Endodermal cell (in vitro differentiated cells): ENCODE measurements at regions not wholly inside any gene's neighbourhood (a gene's known extent, or its start where the extent isn't known, plus 50 kb on each side); places are given as distances from the start of the nearest gene placed in this dataset.

Source experiments
- DNase-seq: peaks from one replicate; pipeline ENCODE4 v3.0.0-alpha.2; 2017
- H3K27ac ChIP-seq: 2 replicates; pipeline ENCODE4 v1.5.1; 2013; ENCODE audit warnings: mild to moderate bottlenecking, low read depth, low read length, moderate library complexity
- H3K27me3 ChIP-seq: 2 replicates; pipeline ENCODE4 v1.6.1; 2013; ENCODE audit warnings: mild to moderate bottlenecking, low read length, moderate library complexity; ENCODE audit not compliant: insufficient read depth, control insufficient read depth, poor library complexity, severe bottlenecking
- H3K36me3 ChIP-seq: 2 replicates; pipeline ENCODE4 v1.7.0; 2013; ENCODE audit warnings: mild to moderate bottlenecking, low read length, moderate library complexity; ENCODE audit not compliant: control insufficient read depth, insufficient read depth
- H3K4me1 ChIP-seq: one replicate; pipeline ENCODE4 v1.7.0; 2013; ENCODE audit warnings: low read length; ENCODE audit not compliant: control insufficient read depth, insufficient read depth
- H3K4me3 ChIP-seq: 2 replicates; pipeline ENCODE4 v1.5.1; 2013; ENCODE audit warnings: mild to moderate bottlenecking, low read length, moderate library complexity
- H3K9ac ChIP-seq: 2 replicates; pipeline ENCODE4 v1.6.1; 2013; ENCODE audit warnings: mild to moderate bottlenecking, low read length, moderate library complexity; ENCODE audit not compliant: poor library complexity, severe bottlenecking; ENCODE audit errors: extremely low read depth
- H3K9me3 ChIP-seq: 2 replicates; pipeline ENCODE4 v1.6.1; 2013; ENCODE audit warnings: mild to moderate bottlenecking, low read length, moderate library complexity; ENCODE audit not compliant: control insufficient read depth
- H3K27ac Mint-ChIP-seq: 2 replicates; pipeline ENCODE4 v1.8.0; 2020; ENCODE audit warnings: mixed read lengths
- H3K27me3 Mint-ChIP-seq: 2 replicates; pipeline ENCODE4 v1.8.0; 2021; ENCODE audit warnings: mild to moderate bottlenecking, mixed read lengths; ENCODE audit not compliant: insufficient read depth
- H3K36me3 Mint-ChIP-seq: 2 replicates; pipeline ENCODE4 v1.8.0; 2020; ENCODE audit warnings: low read depth, mixed read lengths
- H3K4me1 Mint-ChIP-seq: 2 replicates; pipeline ENCODE4 v1.8.0; 2020; ENCODE audit warnings: mixed read lengths
- H3K4me3 Mint-ChIP-seq: 2 replicates; pipeline ENCODE4 v1.8.0; 2020; ENCODE audit warnings: mild to moderate bottlenecking, moderate library complexity, mixed read lengths
- H3K9me3 Mint-ChIP-seq: 2 replicates; pipeline ENCODE4 v1.8.0; 2020; ENCODE audit warnings: mild to moderate bottlenecking, mixed read lengths
- WGBS, 2 experiments: methylation state at CpG; one replicate each; pipeline versions ENCODE4 v1.1.5 to v1.1.7; 2013; ENCODE audit warnings: missing lambda C conversion rate in 2 of 2, mixed read lengths in 1 of 2; ENCODE audit not compliant: insufficient coverage in 1 of 2, insufficient read length in 1 of 2; 5-methylcytosine and 5-hydroxymethylcytosine counted together
- TF ChIP-seq, protein P1 (sequence below): fragments of 200-600 bp; sonication (generic); conservative IDR thresholded peaks from 2 replicates; pipeline ENCODE4 v1.5.0; 2021; ENCODE audit warnings: antibody characterized with exemption, mild to moderate bottlenecking

GRCh38 chr15:96418146-96418545 lies 87.6 kb downstream of the NR2F2 start:
- peaks cover 97% of the 10 kb centered on the region for H3K27me3 Mint-ChIP-seq
- TF ChIP-seq, protein P1, sequence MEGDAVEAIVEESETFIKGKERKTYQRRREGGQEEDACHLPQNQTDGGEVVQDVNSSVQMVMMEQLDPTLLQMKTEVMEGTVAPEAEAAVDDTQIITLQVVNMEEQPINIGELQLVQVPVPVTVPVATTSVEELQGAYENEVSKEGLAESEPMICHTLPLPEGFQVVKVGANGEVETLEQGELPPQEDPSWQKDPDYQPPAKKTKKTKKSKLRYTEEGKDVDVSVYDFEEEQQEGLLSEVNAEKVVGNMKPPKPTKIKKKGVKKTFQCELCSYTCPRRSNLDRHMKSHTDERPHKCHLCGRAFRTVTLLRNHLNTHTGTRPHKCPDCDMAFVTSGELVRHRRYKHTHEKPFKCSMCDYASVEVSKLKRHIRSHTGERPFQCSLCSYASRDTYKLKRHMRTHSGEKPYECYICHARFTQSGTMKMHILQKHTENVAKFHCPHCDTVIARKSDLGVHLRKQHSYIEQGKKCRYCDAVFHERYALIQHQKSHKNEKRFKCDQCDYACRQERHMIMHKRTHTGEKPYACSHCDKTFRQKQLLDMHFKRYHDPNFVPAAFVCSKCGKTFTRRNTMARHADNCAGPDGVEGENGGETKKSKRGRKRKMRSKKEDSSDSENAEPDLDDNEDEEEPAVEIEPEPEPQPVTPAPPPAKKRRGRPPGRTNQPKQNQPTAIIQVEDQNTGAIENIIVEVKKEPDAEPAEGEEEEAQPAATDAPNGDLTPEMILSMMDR = no peak
- 0 to 6% methylated on average over 1 to 2 of the region's 2 CpGs for WGBS, 2 experiments

GRCh38 chr15:96421178-96421601 lies 90.7 kb downstream of the NR2F2 start:
- no peak overlapping the region for H3K27ac Mint-ChIP-seq
- Histone ChIP-seq H3K4me1 (peaks cover 7% of the 10 kb centered on the region), H3K27ac (no peak overlapping the region), H3K9ac (no peak overlapping the region), H3K27me3 (peaks cover 77% of the 10 kb centered on the region), H3K36me3 (no peaks in the 10 kb centered on the region), H3K4me3 (no peak overlapping the region), H3K9me3 (no peaks in the 10 kb centered on the region)
- no peak for DNase-seq
- TF ChIP-seq, protein P1 = no peak
- WGBS, 2 experiments = 43 to 59% methylated on average over 2 to 8 of the region's 8 CpGs
- H3K4me1 Mint-ChIP-seq = peaks cover 15% of the 10 kb centered on the region
- H3K9me3 Mint-ChIP-seq = no peaks in the 10 kb centered on the region
- no peaks in the 10 kb centered on the region for H3K36me3 Mint-ChIP-seq
- no peak overlapping the region for H3K4me3 Mint-ChIP-seq
- H3K27me3 Mint-ChIP-seq = peaks cover 94% of the 10 kb centered on the region

More at GRCh38 chr15:96418146-96418545, 87.6 kb downstream of the NR2F2 start:
- Mint-ChIP-seq H3K36me3 (no peaks in the 10 kb centered on the region), H3K9me3 (no peaks in the 10 kb centered on the region), H3K27ac (no peak overlapping the region), H3K4me3 (no peak overlapping the region), H3K4me1 (peaks cover 18% of the 10 kb centered on the region)
- no peak overlapping the region for H3K27ac ChIP-seq
- peaks cover 7% of the 10 kb centered on the region for H3K4me1 ChIP-seq
- no peaks in the 10 kb centered on the region for H3K36me3 ChIP-seq
- H3K9me3 ChIP-seq = no peaks in the 10 kb centered on the region
- no peak overlapping the region for H3K9ac ChIP-seq
- H3K27me3 ChIP-seq = peaks cover 100% of the 10 kb centered on the region
- no peak overlapping the region for H3K4me3 ChIP-seq
- DNase-seq = no peak

DNA sequence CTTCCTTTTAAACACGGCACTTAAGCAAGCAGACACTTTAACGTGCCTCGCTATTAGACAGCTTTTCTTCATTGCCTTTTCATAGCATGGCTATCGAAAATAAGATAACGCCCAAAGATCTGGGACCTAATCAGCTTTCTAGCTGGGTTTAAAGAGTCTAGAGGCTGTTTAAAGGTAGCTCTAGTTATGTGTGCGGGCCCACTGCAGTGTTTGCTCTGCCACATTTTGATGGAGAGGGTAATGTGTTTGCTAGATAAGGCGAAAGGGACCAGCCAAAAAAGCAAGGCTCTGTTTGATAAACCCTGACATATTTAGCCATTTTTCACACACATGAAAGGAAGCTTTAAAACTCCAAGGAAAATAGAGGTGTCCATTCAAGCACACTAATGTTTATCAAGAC lies 91.6 kb downstream of the NR2F2 start:
- Histone ChIP-seq H3K27ac (no peak overlapping the region), H3K9ac (no peak overlapping the region), H3K4me3 (no peak overlapping the region), H3K9me3 (no peaks in the 10 kb centered on the region), H3K4me1 (peaks cover 6% of the 10 kb centered on the region), H3K27me3 (peaks cover 68% of the 10 kb centered on the region), H3K36me3 (no peaks in the 10 kb centered on the region)
- TF ChIP-seq, protein P1 = no peak
- Mint-ChIP-seq H3K9me3 (no peaks in the 10 kb centered on the region), H3K27ac (no peak overlapping the region), H3K4me1 (peaks cover 14% of the 10 kb centered on the region), H3K36me3 (no peaks in the 10 kb centered on the region), H3K27me3 (peaks cover 92% of the 10 kb centered on the region), H3K4me3 (no peak overlapping the region)
- 88 to 92% methylated on average over 5 to 7 of the region's 7 CpGs for WGBS, 2 experiments
- no peak for DNase-seq
